22Rv1 (cell line): ENCODE measurements at regions not wholly inside any gene's neighbourhood (a gene's known extent, or its start where the extent isn't known, plus 50 kb on each side); places are given as distances from the start of the nearest gene placed in this dataset.
"Not testable (repeated sequence)": the region's sequence is repeated elsewhere in the genome, so short reads cannot be mapped to it uniquely, and the experiment has no call there.

Experiments
- H3K27ac ChIP-seq: fragments of 450-650 bp; 2 replicates; pipeline ENCODE4 v1.5.1; 2017
- ZFX ChIP-seq: fragments of 450-650 bp; IDR thresholded peaks from 2 replicates; pipeline ENCODE4 v1.6.1; 2017; ENCODE audit warnings: antibody characterized with exemption, borderline replicate concordance
- TF ChIP-seq, protein P1 (sequence below): fragments of 450-650 bp; IDR thresholded peaks from 2 replicates; pipeline ENCODE4 v1.5.1; 2017; ENCODE audit warnings: mild to moderate bottlenecking

DNA sequence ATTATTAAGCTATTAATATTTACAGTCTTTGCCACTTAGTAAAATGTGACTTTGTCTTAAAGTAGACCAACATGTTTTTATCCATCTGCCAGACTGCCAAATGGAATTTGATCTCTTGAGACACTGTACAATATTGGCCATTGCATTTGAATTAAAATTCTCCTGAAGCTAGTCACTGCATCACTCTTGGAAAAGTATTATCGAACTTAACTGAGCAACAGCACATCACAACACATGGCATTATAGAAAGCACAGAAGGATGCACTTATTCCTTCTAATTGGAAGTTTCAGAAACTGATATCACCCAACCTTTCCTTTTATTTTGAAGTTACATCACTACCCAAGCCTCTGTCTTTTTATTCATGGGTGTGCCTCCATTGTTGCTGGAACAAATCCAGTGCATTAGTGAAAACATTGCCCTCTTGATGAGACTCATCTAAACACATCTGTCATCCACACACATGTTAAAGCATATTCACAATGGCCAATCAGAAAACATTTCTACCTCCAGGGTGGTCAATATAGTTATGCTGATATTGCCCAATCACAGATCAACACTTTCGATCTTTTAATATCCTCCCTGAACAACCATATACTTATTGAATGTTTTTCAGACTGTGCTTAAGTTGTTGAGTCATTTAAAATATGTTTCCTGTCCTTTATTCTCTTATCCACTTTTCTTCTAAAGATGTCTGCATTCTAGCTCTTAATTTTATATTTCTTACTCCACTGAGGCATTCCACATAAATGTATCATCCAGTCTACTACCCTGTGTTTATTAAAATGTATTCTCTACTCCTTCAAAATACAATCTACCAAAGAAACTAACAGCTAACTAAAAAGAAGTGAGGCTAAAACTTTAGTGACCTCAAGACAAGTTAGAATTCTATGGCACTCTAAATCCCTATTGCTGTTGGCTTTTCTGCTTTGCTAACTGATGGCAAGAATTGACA lies 535.0 kb downstream of the RFPL4B start:
- no peak overlapping the region for H3K27ac ChIP-seq
- no peak for TF ChIP-seq ZFX
- TF ChIP-seq, protein P1, sequence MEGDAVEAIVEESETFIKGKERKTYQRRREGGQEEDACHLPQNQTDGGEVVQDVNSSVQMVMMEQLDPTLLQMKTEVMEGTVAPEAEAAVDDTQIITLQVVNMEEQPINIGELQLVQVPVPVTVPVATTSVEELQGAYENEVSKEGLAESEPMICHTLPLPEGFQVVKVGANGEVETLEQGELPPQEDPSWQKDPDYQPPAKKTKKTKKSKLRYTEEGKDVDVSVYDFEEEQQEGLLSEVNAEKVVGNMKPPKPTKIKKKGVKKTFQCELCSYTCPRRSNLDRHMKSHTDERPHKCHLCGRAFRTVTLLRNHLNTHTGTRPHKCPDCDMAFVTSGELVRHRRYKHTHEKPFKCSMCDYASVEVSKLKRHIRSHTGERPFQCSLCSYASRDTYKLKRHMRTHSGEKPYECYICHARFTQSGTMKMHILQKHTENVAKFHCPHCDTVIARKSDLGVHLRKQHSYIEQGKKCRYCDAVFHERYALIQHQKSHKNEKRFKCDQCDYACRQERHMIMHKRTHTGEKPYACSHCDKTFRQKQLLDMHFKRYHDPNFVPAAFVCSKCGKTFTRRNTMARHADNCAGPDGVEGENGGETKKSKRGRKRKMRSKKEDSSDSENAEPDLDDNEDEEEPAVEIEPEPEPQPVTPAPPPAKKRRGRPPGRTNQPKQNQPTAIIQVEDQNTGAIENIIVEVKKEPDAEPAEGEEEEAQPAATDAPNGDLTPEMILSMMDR: no peak

DNA sequence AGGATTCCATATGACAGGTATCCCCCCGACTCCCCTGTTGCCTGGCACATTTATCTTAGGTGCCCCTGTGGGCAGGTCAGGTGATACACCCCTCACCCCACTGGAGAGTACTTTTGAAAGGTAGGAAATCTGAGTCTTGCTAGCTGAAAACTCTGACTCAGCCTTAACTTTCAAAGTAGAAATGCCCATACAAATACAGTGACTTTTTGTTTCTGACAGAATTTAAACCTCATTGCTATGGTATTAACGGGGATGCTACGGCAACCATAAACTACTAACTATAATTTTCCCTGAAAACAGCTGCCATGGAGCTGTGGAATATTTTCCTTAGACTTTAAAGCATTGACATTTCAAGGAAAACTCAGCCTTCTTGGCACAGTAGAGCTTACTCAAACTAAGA lies 536.0 kb downstream of the RFPL4B start:
- H3K27ac ChIP-seq: no peak overlapping the region

DNA sequence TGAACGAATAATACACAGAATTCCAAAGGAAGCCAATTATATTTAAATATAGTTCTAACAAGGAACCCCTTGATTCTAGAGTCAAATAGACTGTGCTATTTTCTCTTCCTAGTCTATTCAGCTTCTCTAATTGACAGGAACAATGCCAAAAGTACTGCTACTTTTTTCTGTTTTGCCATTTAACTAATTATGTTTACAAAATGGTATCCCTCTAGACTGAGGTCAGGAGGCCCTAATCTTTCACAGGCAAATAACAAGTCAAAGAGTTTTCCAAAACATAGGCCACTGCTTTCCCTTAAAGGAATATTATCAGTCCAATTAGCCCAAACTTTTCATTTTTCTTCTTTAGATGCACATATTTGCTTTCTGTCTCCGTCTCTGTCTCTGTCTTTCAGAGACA lies 539.3 kb downstream of the RFPL4B start:
- H3K27ac ChIP-seq: no peak overlapping the region
- TF ChIP-seq, protein P1: no peak
- no peak for TF ChIP-seq ZFX

More for the DNA sequence above, 536.0 kb downstream of the RFPL4B start:
- TF ChIP-seq, protein P1: no peak
- no peak for TF ChIP-seq ZFX

DNA sequence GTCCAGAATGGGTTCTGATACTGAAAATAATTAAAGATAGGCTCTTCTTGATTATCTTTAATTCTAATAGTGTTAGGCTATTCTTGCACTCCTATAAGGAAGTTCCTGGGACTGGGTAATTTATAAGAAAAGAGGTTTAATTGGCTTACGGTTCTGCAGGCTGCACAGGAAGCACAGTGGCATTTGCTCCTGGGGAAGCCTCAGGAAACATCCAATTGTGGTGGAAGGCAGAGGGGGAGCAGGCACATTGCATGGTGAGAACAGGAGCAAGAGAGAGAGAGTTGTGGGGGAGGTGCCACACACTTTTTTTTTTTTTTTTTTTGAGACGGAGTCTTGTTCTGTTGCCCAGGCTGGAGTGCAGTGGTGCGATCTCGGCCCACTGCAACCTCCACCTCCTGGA lies 540.3 kb downstream of the RFPL4B start:
- not testable (repeated sequence) for H3K27ac ChIP-seq

DNA sequence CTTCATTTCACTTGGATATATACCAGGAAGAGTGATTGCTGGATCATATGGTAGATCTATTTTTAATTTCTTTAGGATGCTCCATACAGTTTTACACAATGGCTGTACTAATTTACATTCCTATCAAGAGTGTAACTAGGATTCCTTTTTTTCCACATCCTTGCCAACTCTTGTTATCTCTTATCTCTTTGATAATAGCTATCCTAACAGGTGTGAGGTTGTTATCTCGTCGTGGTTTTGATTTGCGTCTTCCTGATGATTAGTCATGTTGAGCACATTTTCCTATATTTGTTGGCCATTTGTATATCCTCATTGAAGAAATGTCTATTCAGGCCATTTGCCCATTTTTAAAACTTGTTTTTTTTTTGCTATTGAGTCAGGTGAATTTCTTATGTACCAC lies 552.4 kb downstream of the RFPL4B start:
- no peak overlapping the region for H3K27ac ChIP-seq
- TF ChIP-seq, protein P1: no peak

DNA sequence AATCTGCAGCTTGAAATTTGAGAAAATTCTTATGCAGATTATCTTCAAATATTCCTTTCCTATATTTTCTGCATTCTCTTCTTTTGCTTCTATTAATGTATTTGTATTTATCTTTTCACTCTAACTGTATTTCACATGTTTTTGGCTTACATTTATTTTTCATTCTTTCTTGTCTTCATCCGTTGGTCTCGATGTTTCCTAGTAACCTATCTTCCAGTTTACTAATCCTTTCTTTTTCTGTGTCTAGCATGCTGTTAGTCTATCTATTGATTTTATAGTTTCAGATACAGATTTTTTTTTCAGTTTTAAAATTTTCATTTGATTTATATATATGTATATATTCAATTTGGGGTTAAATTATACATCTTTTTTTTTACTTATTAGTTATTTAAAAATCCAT lies 556.2 kb downstream of the RFPL4B start:
- TF ChIP-seq ZFX: no peak
- TF ChIP-seq, protein P1: no peak
- H3K27ac ChIP-seq: no peak overlapping the region

DNA sequence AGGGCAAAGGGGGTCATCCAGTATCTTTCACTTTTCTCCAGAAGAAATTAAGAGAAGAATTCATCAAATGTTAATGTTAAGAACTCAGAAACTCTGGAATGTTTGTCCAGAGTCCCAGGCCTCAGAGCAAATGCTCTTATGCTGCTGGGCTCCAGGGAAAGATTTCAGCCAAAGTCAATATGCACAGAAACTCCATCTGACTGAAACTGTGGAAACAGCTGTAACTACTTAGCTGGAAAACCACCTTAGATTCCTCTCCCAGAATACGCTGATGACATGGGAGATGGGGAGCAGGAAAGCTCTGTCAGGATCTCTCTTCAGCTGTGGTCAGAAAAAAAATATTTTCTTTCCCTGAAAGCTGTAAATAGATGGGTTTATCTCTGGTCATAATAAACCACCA lies 559.6 kb downstream of the RFPL4B start:
- no peak overlapping the region for H3K27ac ChIP-seq
- TF ChIP-seq, protein P1: no peak
- no peak for TF ChIP-seq ZFX
